ENCODE measurements at regions not wholly inside any gene's neighbourhood (a gene's known extent, or its start where the extent isn't known, plus 50 kb on each side); places are given as distances from the start of the nearest gene placed in this dataset.

DNA sequence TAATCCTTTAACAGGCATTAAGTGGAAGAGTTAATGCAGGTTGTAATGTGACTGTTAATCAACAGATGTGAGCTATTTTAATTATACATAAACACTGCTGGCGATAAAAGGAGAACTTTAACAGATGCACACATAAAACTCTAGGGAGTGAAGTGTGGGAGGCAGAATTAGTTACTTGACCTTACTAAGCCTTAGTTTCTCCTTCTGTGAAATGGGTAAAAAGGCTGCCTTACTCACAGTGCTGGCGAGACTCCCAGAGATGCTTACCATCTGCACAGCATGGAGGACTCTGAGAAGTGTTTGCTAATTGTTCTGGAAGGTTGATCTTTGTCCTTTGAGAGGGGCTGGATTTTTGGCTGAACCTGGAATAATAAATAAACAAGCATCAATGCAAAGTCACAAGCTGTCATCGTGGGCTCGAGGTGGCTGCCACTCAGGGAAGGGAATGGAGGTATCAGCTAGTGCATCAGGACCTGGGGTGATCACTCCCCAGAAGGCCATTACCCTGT lies 58.6 kb upstream of the MPEG1 start:
- peaks cover 95% of the 10 kb centered on the region for H3K4me1 ChIP-seq (ENCODE audit: insufficient read depth, low read length, poor library complexity, severe bottlenecking)
- TF ChIP-seq EZH2phosphoT487 (IDR thresholded peaks at IDR 0.05; ENCODE audit: borderline replicate concordance, low read depth, low read length) (no peak), CTCF (conservative IDR thresholded peaks at IDR 0.05; ENCODE audit: low read length) (no peak)
- peak overlapping the region; percentile 25 for H3K4me3 ChIP-seq (ENCODE audit: low read depth, low read length, poor library complexity, severe bottlenecking)
- ChIA-PET CTCF (ENCODE audit: unreplicated experiment) (interaction anchor here (0.6 kb wide), 1 partner anchor 262 kb away, joined by 3 read pairs; no protein-coding TSS in a partner anchor), POLR2A (interaction anchor here (0.6 to 3.2 kb wide), 5 partner anchors 12 to 298 kb away, joined by 3 to 10 read pairs (median 3); no protein-coding TSS in a partner anchor)
- H3K36me3 ChIP-seq (ENCODE audit: insufficient read depth, low read length): no peaks in the 10 kb centered on the region; the same call in 1 of the 2 replicates
- intact Hi-C loops (cut with micrococcal nuclease; ENCODE audit: unreplicated experiment): loop anchor here (5.0 to 10.0 kb wide), 4 partner anchors 281 to 544 kb away; partner anchors contain the start of genes MRPL16, OSBP and PATL1
- no peaks in the 10 kb centered on the region for H3K9me3 ChIP-seq (ENCODE audit: low read length)
- H3K79me2 ChIP-seq (ENCODE audit: insufficient read depth, low read depth, low read length): no peaks in the 10 kb centered on the region
- BruUV-seq (replicated peaks): TSS peak; percentile 36
- peak overlapping the region; percentile 42; the same call in 1 of the 2 replicates for H2AFZ ChIP-seq (ENCODE audit: low read length)
- peak; percentile 43 for DNase-seq (ENCODE audit: low spot score)
- peak overlapping the region; percentile 97 for H3K27ac ChIP-seq (ENCODE audit: low read depth, low read length, poor library complexity, severe bottlenecking)
- peak overlapping the region; percentile 90 for H3K4me2 ChIP-seq (ENCODE audit: low read length)
- H4K20me1 ChIP-seq (ENCODE audit: insufficient read depth, low read length): no peaks in the 10 kb centered on the region
- H3K9me2 ChIP-seq (ENCODE audit: insufficient read depth, low read length): no peaks in the 10 kb centered on the region

DNA sequence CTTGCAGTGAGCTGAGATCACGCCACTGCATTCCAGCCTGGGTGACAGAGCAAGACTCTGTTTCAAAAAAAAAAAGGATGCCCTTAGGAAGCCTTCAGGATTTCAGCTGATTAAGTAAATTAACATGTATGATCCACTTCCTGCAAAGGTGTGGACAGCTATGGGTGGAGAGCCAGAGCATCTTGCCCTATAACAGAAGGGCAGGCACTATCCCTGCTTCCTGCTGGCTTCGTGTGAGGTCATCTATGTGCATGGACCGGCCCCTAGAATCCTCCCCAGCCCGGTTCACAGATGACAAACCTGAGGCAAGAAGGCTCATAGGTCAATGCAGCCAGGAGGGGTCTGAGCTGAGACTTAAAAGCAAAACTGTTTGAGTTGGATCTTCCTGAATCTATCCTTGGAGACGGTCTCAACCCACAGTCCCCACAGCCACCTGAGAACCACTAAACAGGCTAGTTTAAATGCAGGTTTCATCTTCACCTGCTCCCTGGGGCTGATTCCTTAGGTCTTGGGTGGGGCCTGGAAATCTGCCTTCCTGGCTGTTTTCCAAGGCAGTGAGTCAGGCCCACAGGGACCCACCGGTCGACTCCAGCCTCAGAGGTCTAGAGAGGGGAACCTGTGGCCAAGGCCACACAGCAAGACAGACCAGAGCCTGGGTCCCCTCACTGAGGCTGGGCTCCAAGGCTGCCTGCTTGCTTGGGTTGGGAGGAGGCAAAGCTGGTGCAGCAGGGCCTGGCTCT lies 55.2 kb upstream of the MPEG1 start:
- H3K4me3 ChIP-seq (ENCODE audit: low read depth, low read length, poor library complexity, severe bottlenecking): no peak overlapping the region
- no peaks in the 10 kb centered on the region for H3K9me2 ChIP-seq (ENCODE audit: insufficient read depth, low read length)
- POLR2A ChIA-PET: interaction anchor here (0.6 to 5.6 kb wide), 7 partner anchors 7 to 1579 kb away, joined by 3 to 39 read pairs (median 3); no protein-coding TSS in a partner anchor
- CTCF ChIA-PET (ENCODE audit: unreplicated experiment): interaction anchor here (0.8 kb wide), 1 partner anchor 126 kb away, joined by 3 read pairs; no protein-coding TSS in a partner anchor
- no peak for DNase-seq (ENCODE audit: low spot score)
- no peaks in the 10 kb centered on the region for H3K79me2 ChIP-seq (ENCODE audit: insufficient read depth, low read depth, low read length)
- no peak for TF ChIP-seq EZH2phosphoT487 (IDR thresholded peaks at IDR 0.05; ENCODE audit: borderline replicate concordance, low read depth, low read length)
- TF ChIP-seq CTCF (conservative IDR thresholded peaks at IDR 0.05; ENCODE audit: low read length): no peak
- H4K20me1 ChIP-seq (ENCODE audit: insufficient read depth, low read length): no peaks in the 10 kb centered on the region
- peak overlapping the region; percentile 50 for H3K27ac ChIP-seq (ENCODE audit: low read depth, low read length, poor library complexity, severe bottlenecking)
- peaks cover 100% of the 10 kb centered on the region for H3K4me1 ChIP-seq (ENCODE audit: insufficient read depth, low read length, poor library complexity, severe bottlenecking)
- peak overlapping the region; percentile 16; the same call in 1 of the 2 replicates for H2AFZ ChIP-seq (ENCODE audit: low read length)
- peak overlapping the region; percentile 90; the same call in 1 of the 2 replicates for H3K4me2 ChIP-seq (ENCODE audit: low read length)
- H3K9me3 ChIP-seq (ENCODE audit: low read length): no peaks in the 10 kb centered on the region
- no peaks in the 10 kb centered on the region for H3K36me3 ChIP-seq (ENCODE audit: insufficient read depth, low read length)
- TSS peak; percentile 46 for BruUV-seq (replicated peaks)
- intact Hi-C loops (cut with micrococcal nuclease; ENCODE audit: unreplicated experiment): loop anchor here (1.0 kb wide), 1 partner anchor 16 kb away; no protein-coding TSS in a partner anchor

Data from OCI-LY7 (cell line).